IPS-15b (cell line): ENCODE measurements at regions not wholly inside any gene's neighbourhood (a gene's known extent, or its start where the extent isn't known, plus 50 kb on each side); places are given as distances from the start of the nearest gene placed in this dataset.
"Not testable (repeated sequence)": the region's sequence is repeated elsewhere in the genome, so short reads cannot be mapped to it uniquely, and the experiment has no call there.

Source experiments
- H3K27me3 ChIP-seq: one replicate; pipeline ENCODE4 v1.6.1; 2013; ENCODE audit warnings: low read length; ENCODE audit not compliant: control insufficient read depth, insufficient read depth
- H3K36me3 ChIP-seq: one replicate; pipeline ENCODE4 v1.6.1; 2013; ENCODE audit warnings: low read length; ENCODE audit not compliant: control insufficient read depth, insufficient read depth
- H3K4me1 ChIP-seq: one replicate; pipeline ENCODE4 v1.6.1; 2013; ENCODE audit warnings: mild to moderate bottlenecking, low read length; ENCODE audit not compliant: control insufficient read depth, insufficient read depth
- H3K4me3 ChIP-seq: one replicate; pipeline ENCODE4 v1.5.1; 2013; ENCODE audit warnings: low read depth, low read length
- H3K9ac ChIP-seq: one replicate; pipeline ENCODE4 v1.6.1; 2013; ENCODE audit warnings: low read depth, mild to moderate bottlenecking, low read length
- H3K9me3 ChIP-seq: one replicate; pipeline ENCODE4 v1.6.1; 2013; ENCODE audit warnings: mild to moderate bottlenecking, low read length; ENCODE audit not compliant: control insufficient read depth, insufficient read depth

- no peaks in the 10 kb centered on the region for H3K4me1 ChIP-seq
- no peak overlapping the region for H3K4me3 ChIP-seq
- H3K9me3 ChIP-seq = no peaks in the 10 kb centered on the region
- no peak overlapping the region for H3K9ac ChIP-seq
- no peaks in the 10 kb centered on the region for H3K27me3 ChIP-seq
- H3K36me3 ChIP-seq = no peaks in the 10 kb centered on the region
Observed at GRCh38 chr10:129203819-129204218, 263.2 kb upstream of the MGMT start.

DNA sequence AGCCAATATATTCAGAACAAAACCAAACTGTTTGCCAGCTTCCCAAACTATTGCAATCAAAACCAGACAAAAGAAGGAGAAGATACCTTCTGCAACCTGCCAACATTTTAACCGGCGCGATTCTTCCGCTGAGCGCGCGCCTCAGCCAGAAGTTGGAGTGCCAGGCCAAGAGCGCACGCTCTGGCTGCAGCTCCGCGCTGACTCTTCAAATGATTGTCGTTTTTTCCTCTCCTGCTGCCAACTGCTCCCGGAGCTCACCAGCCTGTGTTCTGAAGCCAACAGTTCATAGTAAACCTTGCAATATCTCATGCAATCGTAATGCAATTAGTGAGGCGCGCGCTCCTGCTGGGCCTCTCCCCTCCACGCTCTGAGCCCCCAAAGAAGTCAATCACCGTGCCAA, 259.7 kb upstream of the MGMT start:
- H3K9ac ChIP-seq = no peak overlapping the region
- H3K36me3 ChIP-seq = no peaks in the 10 kb centered on the region
- no peak overlapping the region for H3K4me3 ChIP-seq
- no peaks in the 10 kb centered on the region for H3K27me3 ChIP-seq
- no peaks in the 10 kb centered on the region for H3K9me3 ChIP-seq
- H3K4me1 ChIP-seq = no peaks in the 10 kb centered on the region

DNA sequence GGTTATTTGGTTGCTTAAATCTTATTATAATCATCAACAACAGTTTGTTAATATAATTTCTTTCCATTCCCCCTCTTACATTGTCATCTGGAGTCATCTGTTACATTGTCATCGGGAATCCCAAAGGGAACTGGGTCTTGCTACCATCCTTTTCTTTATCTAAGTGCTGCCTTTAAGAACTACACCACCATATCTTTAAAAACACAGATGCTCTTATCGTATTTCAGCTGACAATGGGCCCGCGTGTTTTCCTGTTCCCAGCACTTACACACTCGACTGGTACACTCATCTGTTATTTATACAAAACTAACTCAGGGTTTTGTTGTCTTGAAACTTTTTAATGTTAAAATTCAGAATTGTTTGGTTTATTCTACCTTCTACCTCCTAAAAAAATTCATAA, 256.2 kb upstream of the MGMT start:
- no peaks in the 10 kb centered on the region for H3K4me1 ChIP-seq
- no peak overlapping the region for H3K9ac ChIP-seq
- no peaks in the 10 kb centered on the region for H3K36me3 ChIP-seq
- H3K9me3 ChIP-seq = no peaks in the 10 kb centered on the region
- H3K27me3 ChIP-seq = no peaks in the 10 kb centered on the region
- no peak overlapping the region for H3K4me3 ChIP-seq

- H3K4me1 ChIP-seq = no peaks in the 10 kb centered on the region
- no peak overlapping the region for H3K9ac ChIP-seq
- no peaks in the 10 kb centered on the region for H3K9me3 ChIP-seq
- H3K4me3 ChIP-seq = no peak overlapping the region
- no peaks in the 10 kb centered on the region for H3K36me3 ChIP-seq
- H3K27me3 ChIP-seq = no peaks in the 10 kb centered on the region
Observed at GRCh38 chr10:129213256-129213655, 253.8 kb upstream of the MGMT start.

- H3K36me3 ChIP-seq, H3K9ac ChIP-seq, H3K9me3 ChIP-seq, H3K27me3 ChIP-seq, H3K4me1 ChIP-seq, H3K4me3 ChIP-seq: not testable (repeated sequence)
Observed at GRCh38 chr10:129213996-129214395, 253.0 kb upstream of the MGMT start.

- H3K4me3 ChIP-seq = no peak overlapping the region
- no peaks in the 10 kb centered on the region for H3K9me3 ChIP-seq
- H3K36me3 ChIP-seq = no peaks in the 10 kb centered on the region
- no peak overlapping the region for H3K9ac ChIP-seq
- H3K4me1 ChIP-seq = no peaks in the 10 kb centered on the region
- H3K27me3 ChIP-seq = no peaks in the 10 kb centered on the region
Observed at GRCh38 chr10:129219364-129219763, 247.7 kb upstream of the MGMT start.

- Histone ChIP-seq H3K4me1 (no peaks in the 10 kb centered on the region), H3K9me3 (no peaks in the 10 kb centered on the region), H3K9ac (no peak overlapping the region), H3K4me3 (no peak overlapping the region), H3K36me3 (no peaks in the 10 kb centered on the region), H3K27me3 (no peaks in the 10 kb centered on the region)
Observed at GRCh38 chr10:129222436-129222835, 244.6 kb upstream of the MGMT start.

- H3K36me3 ChIP-seq = no peaks in the 10 kb centered on the region
- H3K27me3 ChIP-seq = no peaks in the 10 kb centered on the region
- H3K9ac ChIP-seq = no peak overlapping the region
- H3K4me3 ChIP-seq = no peak overlapping the region
- no peaks in the 10 kb centered on the region for H3K9me3 ChIP-seq
- H3K4me1 ChIP-seq = no peaks in the 10 kb centered on the region
Observed at GRCh38 chr10:129223363-129223762, 243.7 kb upstream of the MGMT start.

DNA sequence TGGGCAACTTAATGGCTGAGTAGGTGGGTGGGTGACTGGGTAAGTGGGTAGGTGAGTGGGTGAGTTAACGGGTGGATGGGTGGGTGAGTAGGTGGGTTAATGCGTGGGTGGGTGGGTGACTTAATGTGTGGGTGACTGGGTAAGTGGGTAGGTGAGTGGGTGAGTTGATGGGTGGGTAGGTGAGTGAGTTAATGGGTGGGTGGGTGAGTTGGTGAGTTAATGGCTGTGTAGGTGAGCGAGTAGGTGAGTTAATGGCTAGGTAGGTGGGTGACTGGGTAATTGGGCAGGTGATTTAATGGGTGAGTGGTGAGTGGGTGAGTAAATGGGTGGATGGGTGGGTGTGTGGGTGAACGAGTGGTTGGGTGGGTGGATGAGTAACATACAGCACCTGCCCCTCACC, 243.0 kb upstream of the MGMT start:
- Histone ChIP-seq H3K27me3 (no peaks in the 10 kb centered on the region), H3K9ac (no peak overlapping the region), H3K9me3 (no peaks in the 10 kb centered on the region), H3K4me3 (no peak overlapping the region), H3K4me1 (no peaks in the 10 kb centered on the region), H3K36me3 (no peaks in the 10 kb centered on the region)

DNA sequence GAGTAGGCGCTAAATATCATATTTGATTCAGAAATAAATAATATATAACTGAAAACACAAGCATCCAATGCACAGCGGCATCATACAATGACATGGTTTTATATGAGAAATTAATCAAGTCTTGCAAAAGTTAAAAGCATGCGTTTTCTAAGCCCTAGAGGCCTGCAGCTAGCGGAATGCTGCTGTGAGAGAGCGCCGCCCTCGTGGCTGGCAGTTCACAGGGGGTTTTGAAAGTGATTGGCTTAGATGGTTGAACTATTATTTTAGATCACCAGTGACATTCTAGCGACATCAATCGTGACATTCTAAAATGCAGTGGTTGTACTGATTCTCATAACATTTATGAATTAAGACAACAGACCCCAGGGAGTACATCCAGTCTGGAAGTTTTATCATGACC, 235.2 kb upstream of the MGMT start:
- H3K4me3 ChIP-seq = no peak overlapping the region
- H3K9me3 ChIP-seq = no peaks in the 10 kb centered on the region
- H3K36me3 ChIP-seq = no peaks in the 10 kb centered on the region
- H3K4me1 ChIP-seq = no peaks in the 10 kb centered on the region
- H3K27me3 ChIP-seq = no peaks in the 10 kb centered on the region
- H3K9ac ChIP-seq = no peak overlapping the region

DNA sequence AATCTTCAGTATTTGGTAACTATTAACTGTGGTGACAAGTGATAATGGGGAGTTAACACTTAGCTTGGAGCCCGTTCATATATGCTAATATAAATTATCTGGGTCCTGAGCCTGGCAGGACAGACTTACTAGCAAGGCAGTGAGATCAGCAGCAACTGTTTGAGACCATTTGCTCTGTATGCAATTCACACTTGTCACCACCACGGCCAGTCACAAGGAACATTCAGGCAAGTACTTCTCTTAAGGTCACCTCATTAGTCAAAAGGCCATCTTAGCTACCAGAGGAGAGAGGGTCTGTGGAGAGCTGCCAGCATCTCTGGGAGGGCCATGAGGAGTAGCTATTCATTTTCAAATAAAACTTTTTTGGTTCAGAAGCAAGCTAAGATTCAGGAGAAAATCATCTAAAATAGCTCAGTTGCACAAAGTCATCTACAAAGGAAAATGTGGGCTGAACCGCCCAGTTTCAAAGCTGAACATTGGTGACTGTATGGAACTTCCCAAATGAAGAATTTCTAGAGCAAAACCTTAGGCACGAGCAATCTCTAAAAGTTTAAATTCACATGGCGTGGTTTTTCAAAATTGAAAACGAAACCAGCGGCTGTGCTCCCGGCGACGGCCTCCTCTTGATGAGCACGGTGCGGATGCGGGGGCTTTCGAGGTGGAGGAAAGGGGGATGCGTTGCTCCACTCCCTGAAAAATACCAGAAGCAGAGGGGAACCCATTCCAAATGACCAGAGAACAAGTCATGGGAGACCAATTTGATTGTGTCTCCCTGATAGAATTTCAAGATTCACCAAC, 233.5 kb upstream of the MGMT start:
- no peaks in the 10 kb centered on the region for H3K27me3 ChIP-seq
- no peaks in the 10 kb centered on the region for H3K9me3 ChIP-seq
- no peaks in the 10 kb centered on the region for H3K4me1 ChIP-seq
- no peak overlapping the region for H3K4me3 ChIP-seq
- no peak overlapping the region for H3K9ac ChIP-seq
- no peaks in the 10 kb centered on the region for H3K36me3 ChIP-seq

DNA sequence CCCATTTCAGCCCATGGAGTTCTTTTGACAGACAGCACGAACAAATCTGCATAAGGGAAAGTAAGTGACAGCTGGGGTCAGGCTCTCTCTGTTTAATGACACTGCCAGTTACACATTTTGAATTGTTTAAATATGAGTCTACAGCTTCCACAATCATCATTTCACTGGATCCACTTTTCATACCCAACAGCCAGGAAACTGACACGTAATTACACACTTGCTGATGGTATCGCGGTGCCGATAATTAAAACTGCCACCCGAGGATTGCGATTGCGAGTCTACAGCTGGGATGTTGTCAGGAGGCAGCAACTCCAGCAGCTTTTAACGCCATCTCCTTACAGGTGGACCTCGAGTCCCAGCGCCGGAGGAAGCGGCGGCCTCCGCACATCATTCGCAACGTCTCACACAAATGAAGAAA, 230.8 kb upstream of the MGMT start:
- no peaks in the 10 kb centered on the region for H3K36me3 ChIP-seq
- no peaks in the 10 kb centered on the region for H3K27me3 ChIP-seq
- no peak overlapping the region for H3K4me3 ChIP-seq
- no peaks in the 10 kb centered on the region for H3K4me1 ChIP-seq
- H3K9ac ChIP-seq = no peak overlapping the region
- no peaks in the 10 kb centered on the region for H3K9me3 ChIP-seq
